Caco-2 (cell line): ENCODE measurements at regions not wholly inside any gene's neighbourhood (a gene's known extent, or its start where the extent isn't known, plus 50 kb on each side); places are given as distances from the start of the nearest gene placed in this dataset.

Experiments used
- BruUV-seq: library from RNA; stranded (reverse); fragments of 400-500 nt; replicated peaks from 2 replicates; lab custom pipeline; 2021; lab: Mats Ljungman, UMichigan
- CTCF ChIA-PET: fragments of 300-600 bp; sonication (Branson Sonifier 250); formaldehyde crosslinking; loops from one replicate; lab custom pipeline; 2022; ENCODE audit warnings: antibody characterized with exemption; lab: Charles Lee
- POLR2A ChIA-PET: fragments of 300-600 bp; sonication (Branson Sonifier 250); formaldehyde crosslinking; loops from one replicate; lab custom pipeline; 2022; ENCODE audit warnings: antibody characterized with exemption; lab: Charles Lee
- DNase-seq, 2 experiments: peaks; one replicate each; pipeline versions ENCODE4 v3.0.0 to v3.0.0-alpha.2; 2020 to 2022
- H3K27me3 ChIP-seq: replicated peaks from 2 replicates; pipeline ENCODE4 v1.6.0; 2011; ENCODE audit warnings: low read length; ENCODE audit not compliant: control insufficient read depth, insufficient read depth
- H3K36me3 ChIP-seq: 2 replicates; pipeline ENCODE4 v1.5.1; 2011; ENCODE audit warnings: low read length; ENCODE audit not compliant: control insufficient read depth, insufficient read depth
- H3K4me1 ChIP-seq: fragments of 250-450 bp; sonication (Bioruptor Pico); 2 replicates; pipeline ENCODE4 v1.5.1; 2020; ENCODE audit warnings: mild to moderate bottlenecking
- H3K4me3 ChIP-seq: 2 replicates; pipeline ENCODE4 v1.5.1; 2011; ENCODE audit warnings: low read depth, mild to moderate bottlenecking, control low read depth, low read length
- H3K9me3 ChIP-seq: fragments of 250-450 bp; sonication (Bioruptor Pico); 2 replicates; pipeline ENCODE4 v1.5.1; 2020; ENCODE audit warnings: mild to moderate bottlenecking, moderate library complexity
- H3K27ac Mint-ChIP-seq: one replicate; pipeline ENCODE4 v1.8.0; 2022; ENCODE audit warnings: mixed read lengths; ENCODE audit not compliant: unreplicated experiment
- H3K27me3 Mint-ChIP-seq: one replicate; pipeline ENCODE4 v1.8.0; 2022; ENCODE audit warnings: mixed read lengths; ENCODE audit not compliant: insufficient read depth, unreplicated experiment
- H3K36me3 Mint-ChIP-seq: one replicate; pipeline ENCODE4 v1.8.0; 2022; ENCODE audit warnings: mild to moderate bottlenecking, mixed read lengths; ENCODE audit not compliant: insufficient read depth, unreplicated experiment
- H3K4me1 Mint-ChIP-seq: one replicate; pipeline ENCODE4 v1.8.0; 2022; ENCODE audit warnings: low read depth, mixed read lengths; ENCODE audit not compliant: unreplicated experiment
- H3K4me3 Mint-ChIP-seq: one replicate; pipeline ENCODE4 v1.8.0; 2022; ENCODE audit warnings: mild to moderate bottlenecking, moderate library complexity, mixed read lengths; ENCODE audit not compliant: unreplicated experiment
- H3K9me3 Mint-ChIP-seq: one replicate; pipeline ENCODE4 v1.8.0; 2022; ENCODE audit warnings: mixed read lengths; ENCODE audit not compliant: unreplicated experiment
- intact Hi-C: fragments of 100-400 bp; cut with micrococcal nuclease; formaldehyde crosslinking; loops from one replicate; pipeline ENCODE4 v1.10.0; 2022; ENCODE audit not compliant: unreplicated experiment
- TF ChIP-seq, protein P1 (sequence below), 2 experiments: fragments of 200-600 bp in 1 of 2; IDR thresholded peaks; 1 replicate in 1 of 2; 2 replicates in 1 of 2; pipeline versions ENCODE4 v1.5.1 to v1.8.0; 2011 to 2022; ENCODE audit warnings: antibody characterized with exemption in 1 of 2, control low read depth in 1 of 2, inconsistent platforms in 1 of 2, low read depth in 1 of 2, low read length in 1 of 2, mild to moderate bottlenecking in 1 of 2, moderate library complexity in 1 of 2; ENCODE audit not compliant: insufficient read depth in 1 of 2, severe bottlenecking in 1 of 2, unreplicated experiment in 1 of 2

DNA sequence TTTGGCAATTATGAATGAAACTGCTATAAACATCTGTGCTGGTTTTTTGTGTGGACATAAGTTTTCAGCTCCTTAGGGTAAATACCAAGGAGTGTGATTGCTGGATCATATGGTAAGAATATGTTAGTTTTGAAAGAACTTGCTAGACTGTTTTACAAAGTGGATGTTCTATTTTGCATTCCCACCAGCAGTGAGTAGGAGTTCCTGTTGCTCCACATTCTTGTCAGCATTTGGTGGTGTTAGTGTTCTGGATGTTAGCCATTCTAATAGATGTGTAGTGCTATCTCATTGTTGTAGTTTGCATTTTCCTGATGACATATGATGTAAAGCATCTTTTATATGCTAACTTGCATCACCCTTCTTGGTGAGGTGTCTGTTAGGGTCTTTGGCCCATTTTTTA lies 304.6 kb downstream of the NUP35 start:
- CTCF ChIA-PET: no interaction called here
- intact Hi-C loops: no loop called here
- no peaks in the 10 kb centered on the region for H3K9me3 Mint-ChIP-seq

DNA sequence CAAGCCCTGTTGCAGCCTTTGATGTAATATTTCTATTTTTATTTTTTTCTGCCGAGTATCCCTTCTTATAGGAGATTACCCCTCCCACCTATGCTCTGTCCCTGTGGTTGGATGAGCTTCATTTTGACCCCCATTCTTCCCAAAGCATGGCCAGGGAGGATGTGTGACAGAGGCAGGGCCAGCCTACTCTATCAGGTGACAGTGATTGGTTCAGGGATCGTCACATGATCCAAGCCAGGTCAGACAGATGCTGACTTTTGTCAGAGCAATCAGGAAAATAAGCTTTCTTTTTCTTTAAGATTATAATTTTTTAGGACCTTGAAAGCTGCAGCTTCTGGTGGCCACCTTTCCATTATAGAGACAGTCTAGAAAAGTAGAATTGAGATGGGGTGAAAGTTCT lies 314.3 kb downstream of the NUP35 start:
- no peak overlapping the region for H3K4me3 ChIP-seq
- Mint-ChIP-seq H3K27me3 (no peaks in the 10 kb centered on the region), H3K4me1 (no peaks in the 10 kb centered on the region), H3K9me3 (no peaks in the 10 kb centered on the region), H3K36me3 (no peaks in the 10 kb centered on the region), H3K4me3 (no peak overlapping the region), H3K27ac (no peak overlapping the region)
- no peaks in the 10 kb centered on the region for H3K9me3 ChIP-seq
- no peaks in the 10 kb centered on the region for H3K27me3 ChIP-seq
- CTCF ChIA-PET: no interaction called here
- BruUV-seq: no TSS peak
- H3K36me3 ChIP-seq: no peaks in the 10 kb centered on the region
- no peak for DNase-seq
- intact Hi-C loops: no loop called here
- H3K4me1 ChIP-seq: no peaks in the 10 kb centered on the region
- POLR2A ChIA-PET: no interaction called here
- TF ChIP-seq, protein P1, sequence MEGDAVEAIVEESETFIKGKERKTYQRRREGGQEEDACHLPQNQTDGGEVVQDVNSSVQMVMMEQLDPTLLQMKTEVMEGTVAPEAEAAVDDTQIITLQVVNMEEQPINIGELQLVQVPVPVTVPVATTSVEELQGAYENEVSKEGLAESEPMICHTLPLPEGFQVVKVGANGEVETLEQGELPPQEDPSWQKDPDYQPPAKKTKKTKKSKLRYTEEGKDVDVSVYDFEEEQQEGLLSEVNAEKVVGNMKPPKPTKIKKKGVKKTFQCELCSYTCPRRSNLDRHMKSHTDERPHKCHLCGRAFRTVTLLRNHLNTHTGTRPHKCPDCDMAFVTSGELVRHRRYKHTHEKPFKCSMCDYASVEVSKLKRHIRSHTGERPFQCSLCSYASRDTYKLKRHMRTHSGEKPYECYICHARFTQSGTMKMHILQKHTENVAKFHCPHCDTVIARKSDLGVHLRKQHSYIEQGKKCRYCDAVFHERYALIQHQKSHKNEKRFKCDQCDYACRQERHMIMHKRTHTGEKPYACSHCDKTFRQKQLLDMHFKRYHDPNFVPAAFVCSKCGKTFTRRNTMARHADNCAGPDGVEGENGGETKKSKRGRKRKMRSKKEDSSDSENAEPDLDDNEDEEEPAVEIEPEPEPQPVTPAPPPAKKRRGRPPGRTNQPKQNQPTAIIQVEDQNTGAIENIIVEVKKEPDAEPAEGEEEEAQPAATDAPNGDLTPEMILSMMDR (IDR thresholded peaks at IDR 0.05; ENCODE audit: insufficient read depth in 1 of 2, low read depth in 1 of 2, low read length in 1 of 2, severe bottlenecking in 1 of 2, unreplicated experiment in 1 of 2): no peak

More for the DNA sequence above, 304.6 kb downstream of the NUP35 start:
- Histone ChIP-seq H3K9me3 (no peaks in the 10 kb centered on the region), H3K4me1 (no peaks in the 10 kb centered on the region), H3K4me3 (no peak overlapping the region), H3K27me3 (no peaks in the 10 kb centered on the region), H3K36me3 (no peaks in the 10 kb centered on the region)
- Mint-ChIP-seq H3K36me3 (no peaks in the 10 kb centered on the region), H3K4me3 (no peak overlapping the region), H3K4me1 (no peaks in the 10 kb centered on the region), H3K27me3 (no peaks in the 10 kb centered on the region), H3K27ac (no peak overlapping the region)
- TF ChIP-seq, protein P1 (IDR thresholded peaks at IDR 0.05; ENCODE audit: insufficient read depth in 1 of 2, low read depth in 1 of 2, low read length in 1 of 2, severe bottlenecking in 1 of 2, unreplicated experiment in 1 of 2): no peak
- no TSS peak for BruUV-seq
- DNase-seq: no peak
- POLR2A ChIA-PET: no interaction called here

DNA sequence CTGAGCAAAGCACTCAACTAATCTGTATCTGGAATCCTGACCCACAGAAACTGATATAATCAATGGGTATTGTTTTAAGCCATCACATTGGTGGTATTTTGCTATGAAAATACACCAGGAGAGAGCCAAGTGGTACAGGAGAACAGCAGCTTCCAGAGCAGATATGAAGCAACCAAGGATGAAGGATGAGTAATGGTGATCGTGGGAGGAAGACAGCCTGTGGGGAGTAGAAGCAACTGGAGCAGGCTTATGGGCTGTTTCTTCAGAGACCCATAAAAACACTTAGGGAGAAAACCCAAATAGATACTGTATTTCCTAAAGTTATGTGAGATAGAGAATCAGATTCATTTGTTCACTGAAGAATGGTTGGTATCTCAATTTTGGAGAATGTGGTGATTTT lies 330.8 kb downstream of the NUP35 start:
- Mint-ChIP-seq H3K27ac (no peak overlapping the region), H3K27me3 (peaks cover 3% of the 10 kb centered on the region), H3K9me3 (no peaks in the 10 kb centered on the region), H3K36me3 (no peaks in the 10 kb centered on the region), H3K4me3 (no peak overlapping the region), H3K4me1 (no peaks in the 10 kb centered on the region)
- POLR2A ChIA-PET: no interaction called here
- CTCF ChIA-PET: no interaction called here
- no peaks in the 10 kb centered on the region for H3K27me3 ChIP-seq
- TF ChIP-seq, protein P1 (IDR thresholded peaks at IDR 0.05; ENCODE audit: insufficient read depth in 1 of 2, low read depth in 1 of 2, low read length in 1 of 2, severe bottlenecking in 1 of 2, unreplicated experiment in 1 of 2): no peak
- DNase-seq: no peak
- H3K9me3 ChIP-seq: no peaks in the 10 kb centered on the region
- BruUV-seq: no TSS peak
- no peak overlapping the region for H3K4me3 ChIP-seq
- no peaks in the 10 kb centered on the region for H3K4me1 ChIP-seq
- intact Hi-C loops: no loop called here
- H3K36me3 ChIP-seq: no peaks in the 10 kb centered on the region
